Cardiac septum (tissue), 1 donor: ENCODE measurements at regions not wholly inside any gene's neighbourhood (a gene's known extent, or its start where the extent isn't known, plus 50 kb on each side); places are given as distances from the start of the nearest gene placed in this dataset.

Experiments
- DNase-seq: peaks from one replicate; pipeline ENCODE4 v3.0.0-alpha.2; 2020; ENCODE audit warnings: low spot score
- intact Hi-C: fragments of 100-400 bp; cut with DNase I; formaldehyde crosslinking; loops from one replicate; pipeline ENCODE4 v1.14.0; 2022
- donor health status: DM: no; HTN: no; CAD: no.

DNA sequence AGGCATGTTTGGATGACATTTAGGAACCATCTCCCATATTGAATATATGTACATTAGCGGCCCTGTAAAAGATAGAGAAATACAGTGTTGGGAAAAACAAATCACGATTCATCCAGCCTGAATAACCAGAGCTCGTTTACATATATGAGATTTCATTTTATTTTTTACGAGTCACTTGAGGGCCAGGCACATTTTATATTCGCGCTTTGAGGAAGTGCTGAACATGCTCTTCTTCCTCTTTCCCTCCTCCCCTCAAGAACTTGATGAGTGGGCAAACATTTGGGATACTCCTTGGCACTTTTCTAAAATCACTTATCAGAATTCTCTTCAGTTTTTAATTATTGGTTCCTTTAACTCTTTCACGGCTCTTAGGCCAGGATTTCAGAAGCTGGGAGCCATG lies 268.0 kb upstream of the TANK start:
- intact Hi-C loops = no loop called here
- DNase-seq = no peak

- intact Hi-C loops = no loop called here
- no peak for DNase-seq
These were observed 266.6 kb upstream of the TANK start for GRCh38 chr2:160893581-160893980.

DNA sequence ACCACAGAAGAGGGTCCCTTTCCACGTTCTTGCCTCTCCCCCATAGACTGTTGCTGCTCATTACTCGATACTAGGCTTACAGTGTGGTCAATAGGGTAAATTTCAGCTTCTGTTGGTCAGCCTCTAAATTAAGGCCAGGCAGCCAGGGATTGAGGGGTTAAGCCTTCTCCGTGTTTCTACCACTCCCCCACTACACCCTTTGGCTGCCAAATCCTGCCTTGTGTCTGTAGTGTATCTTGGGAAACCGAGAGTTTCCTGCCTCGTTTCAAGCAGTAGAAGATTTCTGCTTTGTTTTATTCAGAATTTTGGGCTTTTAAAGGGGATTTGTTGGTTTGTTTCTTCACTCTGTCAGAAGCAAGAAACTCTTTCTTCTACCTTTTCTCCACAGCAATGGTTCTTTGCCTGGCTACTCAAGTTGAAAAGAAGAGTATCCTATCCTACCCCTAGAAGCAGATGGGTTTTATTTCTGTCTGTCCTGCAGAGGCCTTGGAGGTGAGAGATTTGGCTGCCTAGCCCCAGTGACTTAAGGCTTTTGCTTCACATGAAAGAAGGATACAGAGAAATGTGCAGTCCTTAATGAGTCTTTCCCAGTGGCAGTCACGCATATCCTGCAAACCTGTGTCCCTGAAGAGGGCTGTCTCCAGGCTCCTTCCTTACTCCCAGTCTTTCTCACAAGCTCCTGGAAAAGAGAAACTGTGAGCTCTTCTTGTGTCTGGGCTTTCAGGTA lies 261.5 kb upstream of the TANK start:
- intact Hi-C loops = no loop called here
- DNase-seq = no peak

DNA sequence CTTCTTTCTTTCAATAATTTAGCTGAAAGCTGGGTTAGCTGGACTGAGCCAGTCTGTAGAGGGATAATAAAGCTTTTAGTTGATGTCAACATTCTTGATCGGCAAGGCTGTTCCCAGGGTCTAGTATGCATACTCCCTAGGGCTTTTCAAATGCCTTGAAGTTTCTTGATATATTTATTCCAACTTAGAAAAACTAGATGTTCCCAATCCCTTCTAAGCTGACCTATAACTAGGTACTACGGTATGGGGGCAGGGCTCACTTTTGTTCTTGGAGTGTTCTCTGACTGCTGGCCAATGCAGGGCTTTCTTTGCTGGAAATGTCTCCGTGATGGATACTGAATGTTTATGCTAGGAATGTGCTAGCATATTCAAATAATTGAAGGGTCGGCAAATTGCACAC lies 258.6 kb upstream of the TANK start:
- no peak for DNase-seq
- intact Hi-C loops = no loop called here

DNA sequence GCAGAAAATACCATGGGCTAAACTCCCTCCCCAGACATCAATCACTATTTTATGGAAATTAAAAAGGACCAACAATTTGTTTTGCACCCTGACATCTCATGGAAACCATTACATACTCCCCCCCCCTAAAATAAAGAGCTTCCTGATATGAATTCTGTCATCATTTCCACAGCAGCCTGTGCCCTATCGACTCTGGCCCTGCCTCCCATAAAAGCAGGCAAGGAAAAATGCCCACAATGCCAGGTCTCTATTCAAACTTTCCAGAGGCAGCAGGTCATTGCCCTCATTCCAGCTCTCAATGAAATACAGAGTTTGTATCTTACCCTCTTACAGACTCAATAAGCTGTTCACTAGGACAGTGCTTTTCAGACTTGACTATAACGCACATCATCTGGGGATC lies 254.4 kb upstream of the TANK start:
- intact Hi-C loops = no loop called here
- DNase-seq = no peak

- intact Hi-C loops = no loop called here
- no peak for DNase-seq
These were observed 253.3 kb upstream of the TANK start for GRCh38 chr2:160906878-160907277.

- no peak for DNase-seq
- intact Hi-C loops = no loop called here
These were observed 252.5 kb upstream of the TANK start for GRCh38 chr2:160907738-160908137.

GRCh38 chr2:160908157-160908556 lies 252.1 kb upstream of the TANK start:
- intact Hi-C loops = no loop called here
- no peak for DNase-seq

DNA sequence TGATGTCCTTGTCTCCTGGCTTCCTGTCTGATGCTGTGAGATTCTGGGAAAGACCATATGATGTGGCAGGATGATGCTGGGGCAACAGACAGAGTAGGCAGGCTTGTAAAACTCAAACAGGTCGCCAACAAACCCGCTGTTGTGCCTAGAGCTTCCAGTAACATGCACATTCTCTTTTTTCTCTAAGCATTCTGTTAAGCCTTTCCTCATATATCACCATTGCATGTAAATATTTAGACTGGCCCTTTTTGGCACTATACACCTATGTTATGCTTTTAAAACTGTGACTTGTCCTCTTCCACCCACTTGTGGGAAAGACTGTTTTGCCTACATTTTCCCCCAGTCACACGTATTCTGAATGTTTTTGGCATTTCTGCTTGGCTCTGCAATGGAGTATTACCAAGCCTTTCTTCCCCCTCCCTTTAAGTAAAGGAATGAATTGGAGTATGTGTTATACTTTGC lies 250.4 kb upstream of the TANK start:
- intact Hi-C loops = no loop called here

GRCh38 chr2:160910681-160911080 lies 249.5 kb upstream of the TANK start:
- intact Hi-C loops = no loop called here
- DNase-seq = no peak

More for the DNA sequence above, 250.4 kb upstream of the TANK start:
- DNase-seq = no peak

- no peak for DNase-seq
- intact Hi-C loops = no loop called here
These were observed 249.0 kb upstream of the TANK start for GRCh38 chr2:160911258-160911657.

- no peak for DNase-seq
- intact Hi-C loops = no loop called here
These were observed 248.0 kb upstream of the TANK start for GRCh38 chr2:160912276-160912675.

- intact Hi-C loops = no loop called here
- DNase-seq = no peak
These were observed 246.9 kb upstream of the TANK start for GRCh38 chr2:160913323-160913722.

DNA sequence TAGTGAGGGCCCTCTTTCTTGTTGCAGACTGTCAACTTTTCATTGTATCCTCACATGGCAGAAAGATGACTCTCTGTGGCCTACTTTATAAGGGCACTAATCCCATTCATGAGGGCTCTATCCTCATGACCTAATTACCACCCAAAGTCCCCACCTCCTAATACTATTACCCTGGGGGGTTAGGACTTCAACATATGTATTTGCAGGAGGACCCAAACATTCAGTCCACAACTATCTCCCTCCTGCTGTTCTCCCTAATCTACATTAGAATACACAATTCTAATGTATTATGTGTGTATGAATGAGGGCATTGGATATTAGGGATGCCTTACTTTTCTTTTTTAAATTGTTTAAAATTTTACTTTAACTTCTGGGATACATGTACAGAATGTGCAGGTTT lies 246.0 kb upstream of the TANK start:
- intact Hi-C loops = no loop called here
- DNase-seq = no peak

DNA sequence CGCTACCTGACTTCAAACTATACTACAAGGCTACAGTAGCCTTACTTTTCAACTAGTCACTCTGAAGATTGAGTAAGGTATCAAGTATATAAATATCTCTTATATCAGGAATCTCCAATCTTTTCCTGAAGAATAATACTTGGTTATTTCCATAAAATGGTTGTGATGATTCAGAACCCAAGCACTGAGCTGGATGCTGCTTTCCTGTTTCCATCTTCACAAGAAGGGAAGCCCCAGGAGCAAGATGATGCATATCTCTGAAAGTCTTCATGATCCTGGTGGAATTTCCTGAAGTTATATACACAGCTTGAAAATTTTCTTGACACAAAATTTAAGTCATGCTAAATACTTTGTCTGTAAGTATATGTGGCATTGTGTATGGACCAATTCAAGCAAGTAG lies 243.9 kb upstream of the TANK start:
- no peak for DNase-seq
- intact Hi-C loops = loop anchor here (5.0 kb wide), 1 partner anchor 594 kb away; no protein-coding TSS in a partner anchor

DNA sequence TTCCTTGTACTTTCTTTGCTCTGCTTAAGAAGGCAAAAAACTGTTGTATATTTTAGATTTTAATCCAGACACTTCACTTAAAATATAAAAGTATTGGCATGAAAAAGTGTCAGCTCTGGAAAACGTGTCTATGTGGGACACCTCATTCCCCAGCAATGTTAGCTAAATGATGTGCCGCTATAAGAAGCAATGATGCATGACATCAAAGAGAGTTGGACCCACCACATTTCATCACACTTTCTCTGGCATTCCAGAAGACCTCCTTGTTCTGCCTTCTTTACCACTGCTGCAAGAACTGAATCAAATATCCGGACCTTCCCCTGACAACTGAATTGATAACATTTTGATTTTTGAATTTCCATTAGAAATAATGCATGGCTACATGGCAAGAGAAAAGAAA lies 242.4 kb upstream of the TANK start:
- no peak for DNase-seq
- intact Hi-C loops = loop anchor here (5.0 kb wide), 1 partner anchor 596 kb away; no protein-coding TSS in a partner anchor

DNA sequence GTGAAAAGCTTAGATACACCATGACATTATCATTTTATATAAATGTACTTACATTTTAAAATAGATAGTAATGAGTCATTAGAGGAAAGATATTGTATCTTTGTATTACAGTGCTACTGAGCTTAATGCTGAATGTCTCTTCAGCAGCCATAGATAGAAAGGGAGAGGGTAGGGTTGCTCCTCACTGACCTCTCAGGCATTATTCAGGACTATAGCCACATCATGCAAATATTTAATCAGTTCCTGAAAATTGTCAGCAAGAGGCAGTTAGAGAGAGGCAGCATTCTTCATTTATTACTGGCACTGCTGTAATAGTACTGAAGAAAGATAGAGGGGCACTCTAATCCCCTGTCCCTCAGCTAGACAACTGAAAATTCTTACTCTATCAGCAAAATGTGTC lies 242.0 kb upstream of the TANK start:
- DNase-seq = no peak
- intact Hi-C loops = loop anchor here (5.0 kb wide), 1 partner anchor 596 kb away; no protein-coding TSS in a partner anchor

- peak; percentile 82 for DNase-seq
- intact Hi-C loops = loop anchor here (5.0 kb wide), 1 partner anchor 597 kb away; no protein-coding TSS in a partner anchor
These were observed 241.2 kb upstream of the TANK start for GRCh38 chr2:160918906-160919503.

DNA sequence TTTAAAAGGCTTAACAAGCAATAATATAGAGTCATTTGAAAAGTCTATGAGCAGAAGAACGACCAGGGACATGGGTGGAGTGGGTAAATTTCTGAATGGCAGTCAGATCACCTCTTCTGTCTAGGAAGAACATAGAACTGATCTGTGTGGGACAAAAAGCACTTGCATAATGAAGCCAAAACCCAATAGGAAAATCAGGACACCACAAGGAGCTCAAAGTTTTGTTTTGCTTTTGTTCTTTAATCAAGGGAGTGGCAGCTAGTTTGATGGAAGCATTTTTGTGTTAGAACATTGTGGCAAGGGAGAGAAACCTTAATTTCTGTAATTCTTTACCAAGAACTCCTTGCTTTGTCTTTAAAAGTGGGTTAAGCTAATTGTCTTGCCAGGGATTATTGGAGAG lies 240.2 kb upstream of the TANK start:
- DNase-seq = no peak
- intact Hi-C loops = no loop called here

- DNase-seq = no peak
- intact Hi-C loops = no loop called here
These were observed 239.4 kb upstream of the TANK start for GRCh38 chr2:160920791-160921303.

GRCh38 chr2:160921386-160921964 lies 238.8 kb upstream of the TANK start:
- intact Hi-C loops = no loop called here
- no peak for DNase-seq
